ENCODE measurements at regions not wholly inside any gene's neighbourhood (a gene's known extent, or its start where the extent isn't known, plus 50 kb on each side); places are given as distances from the start of the nearest gene placed in this dataset.

- H3K4me3 ChIP-seq: no peak overlapping the region
- intact Hi-C loops (cut with DNase I): no loop called here
- no peak for TF ChIP-seq CTCF (IDR thresholded peaks at IDR 0.05)
- no peak for TF ChIP-seq POLR2A (IDR thresholded peaks at IDR 0.05)
Observed at GRCh38 chr3:63032881-63033280, 157.7 kb upstream of the CADPS start.

GRCh38 chr3:63034101-63034500 is 158.9 kb upstream of the CADPS start:
- intact Hi-C loops (cut with DNase I): no loop called here
- WGBS, 4 donors: 42 to 68% (median 67%) methylated on average over 1 of the region's 1 CpG

More at GRCh38 chr3:63032881-63033280, 157.7 kb upstream of the CADPS start:
- Histone ChIP-seq H3K27ac (no peak overlapping the region), H3K4me1 (peaks cover 0 to 3% (median 0%) of the 10 kb centered on the region in 12 donors), H3K36me3 (no peaks in the 10 kb centered on the region), H3K9me3 (no peaks in the 10 kb centered on the region), H3K27me3 (no peaks in the 10 kb centered on the region)
- ATAC-seq (no peak), DNase-seq (no peak)

GRCh38 chr3:63037116-63037515 is 161.9 kb upstream of the CADPS start:
- H3K9me3 ChIP-seq: no peaks in the 10 kb centered on the region
- no peak for ATAC-seq
- WGBS, 4 donors: 69 to 78% (median 74%) methylated on average over 4 of the region's 4 CpGs
- TF ChIP-seq CTCF (IDR thresholded peaks at IDR 0.05): no peak
- TF ChIP-seq POLR2A (IDR thresholded peaks at IDR 0.05): no peak
- no peaks in the 10 kb centered on the region for H3K27me3 ChIP-seq
- no peaks in the 10 kb centered on the region for H3K36me3 ChIP-seq
- no peak for DNase-seq
- intact Hi-C loops (cut with DNase I): no loop called here
- no peak overlapping the region for H3K27ac ChIP-seq
- no peak overlapping the region for H3K4me3 ChIP-seq
- H3K4me1 ChIP-seq: peaks cover 0 to 3% (median 0%) of the 10 kb centered on the region in 12 donors

More at GRCh38 chr3:63034101-63034500, 158.9 kb upstream of the CADPS start:
- DNase-seq: no peak
- Histone ChIP-seq H3K27me3 (no peaks in the 10 kb centered on the region), H3K27ac (no peak overlapping the region), H3K4me1 (peaks cover 0 to 3% (median 0%) of the 10 kb centered on the region in 12 donors), H3K36me3 (no peaks in the 10 kb centered on the region), H3K4me3 (no peak overlapping the region), H3K9me3 (no peaks in the 10 kb centered on the region)
- no peak for TF ChIP-seq POLR2A (IDR thresholded peaks at IDR 0.05)
- ATAC-seq: no peak

- no peak for DNase-seq
- intact Hi-C loops (cut with DNase I): no loop called here
- no peaks in the 10 kb centered on the region for H3K36me3 ChIP-seq
- H3K4me1 ChIP-seq: no peaks in the 10 kb centered on the region
- TF ChIP-seq POLR2A (IDR thresholded peaks at IDR 0.05) (no peak), CTCF (IDR thresholded peaks at IDR 0.05) (no peak)
- no peaks in the 10 kb centered on the region for H3K27me3 ChIP-seq
- no peak overlapping the region for H3K27ac ChIP-seq
- ATAC-seq: no peak
- 77 to 91% (median 85%) methylated on average over 3 of the region's 3 CpGs for WGBS, 4 donors
- H3K4me3 ChIP-seq: no peak overlapping the region
- no peaks in the 10 kb centered on the region for H3K9me3 ChIP-seq
Observed at GRCh38 chr3:63042833-63043232, 167.6 kb upstream of the CADPS start.

- intact Hi-C loops (cut with DNase I): no loop called here
- H3K27ac ChIP-seq: no peak overlapping the region
- ATAC-seq (no peak), DNase-seq (no peak)
- no peaks in the 10 kb centered on the region for H3K27me3 ChIP-seq
- no peaks in the 10 kb centered on the region for H3K9me3 ChIP-seq
- WGBS, 4 donors: 69 to 89% (median 79%) methylated on average over 1 of the region's 1 CpG
- no peaks in the 10 kb centered on the region for H3K4me1 ChIP-seq
- H3K36me3 ChIP-seq: no peaks in the 10 kb centered on the region
- TF ChIP-seq CTCF (IDR thresholded peaks at IDR 0.05): no peak
- TF ChIP-seq POLR2A (IDR thresholded peaks at IDR 0.05): no peak
- no peak overlapping the region for H3K4me3 ChIP-seq
Observed at GRCh38 chr3:63043631-63044030, 168.4 kb upstream of the CADPS start.

Data from heart left ventricle (tissue), 16 donors.